SHP77 (cell line): ENCODE measurements at regions not wholly inside any gene's neighbourhood (a gene's known extent, or its start where the extent isn't known, plus 50 kb on each side); places are given as distances from the start of the nearest gene placed in this dataset.

Source experiments
- DNase-seq, 2 experiments: peaks; one replicate each; lab custom pipeline; 2025; lab: John Stamatoyannopoulos, UW

- no peak for DNase-seq
These were observed 149.3 kb upstream of the CYSLTR1 start for GRCh38 chrX:78476701-78477100.

- DNase-seq = no peak
These were observed 129.5 kb upstream of the CYSLTR1 start for GRCh38 chrX:78456909-78457308.

- DNase-seq = no peak
These were observed 128.5 kb upstream of the CYSLTR1 start for GRCh38 chrX:78455901-78456300.

- no peak for DNase-seq
These were observed 124.9 kb upstream of the CYSLTR1 start for GRCh38 chrX:78452356-78452755.

- DNase-seq = no peak
These were observed 110.2 kb upstream of the CYSLTR1 start for GRCh38 chrX:78437621-78438020.

GRCh38 chrX:78429172-78429571 is 101.8 kb upstream of the CYSLTR1 start:
- no peak for DNase-seq

GRCh38 chrX:78388663-78389062 is 61.3 kb upstream of the CYSLTR1 start:
- DNase-seq = no peak

GRCh38 chrX:78387364-78387763 is 60.0 kb upstream of the CYSLTR1 start:
- no peak for DNase-seq

- DNase-seq = no peak
These were observed 57.1 kb upstream of the CYSLTR1 start for GRCh38 chrX:78384486-78384885.

- DNase-seq = no peak
These were observed 56.2 kb upstream of the CYSLTR1 start for GRCh38 chrX:78383594-78383993.

- DNase-seq = no peak
These were observed 51.2 kb upstream of the CYSLTR1 start for GRCh38 chrX:78378476-78379115.
